BLaER1 treated with 17β-estradiol and CSF1 and Interleukin-3, amounts not matched to agents 10 nM and 100 nM (cell line): ENCODE measurements at regions not wholly inside any gene's neighbourhood (a gene's known extent, or its start where the extent isn't known, plus 50 kb on each side); places are given as distances from the start of the nearest gene placed in this dataset.

ENCODE experiments used
- H3K27ac ChIP-seq, 11 experiments: shearing (Covaris generic); formaldehyde crosslinking; 2 replicates each; pipeline ENCODE4 v1.8.1; 2022
- H3K27me3 ChIP-seq, 11 experiments: shearing (Covaris generic); formaldehyde crosslinking; 2 replicates each; pipeline ENCODE4 v1.8.1; 2022
- H3K36me3 ChIP-seq, 11 experiments: shearing (Covaris generic); formaldehyde crosslinking; 2 replicates each; pipeline ENCODE4 v1.8.1; 2022
- H3K4me1 ChIP-seq, 10 experiments: shearing (Covaris generic); formaldehyde crosslinking; 2 replicates each; pipeline ENCODE4 v1.8.1; 2022
- H3K4me2 ChIP-seq, 11 experiments: shearing (Covaris generic); formaldehyde crosslinking; 2 replicates each; pipeline ENCODE4 v1.8.1; 2022
- H3K4me3 ChIP-seq, 10 experiments: shearing (Covaris generic); formaldehyde crosslinking; 2 replicates each; pipeline ENCODE4 v1.8.1; 2022
- H3K9ac ChIP-seq, 11 experiments: shearing (Covaris generic); formaldehyde crosslinking; 2 replicates each; pipeline ENCODE4 v1.8.1; 2022
- H3K9me3 ChIP-seq, 11 experiments: shearing (Covaris generic); formaldehyde crosslinking; replicated peaks in 1 of 11; 2 replicates each; pipeline ENCODE4 v1.8.1; 2022
- H4K20me1 ChIP-seq, 11 experiments: shearing (Covaris generic); formaldehyde crosslinking; 2 replicates each; pipeline ENCODE4 v1.8.1; 2022
- Cebpa-rat ChIP-seq, 11 experiments: shearing (Covaris generic); IDR thresholded peaks; 2 replicates each; pipeline ENCODE4 v1.8.1; 2022

GRCh38 chr1:5053744-5054143, 399.3 kb downstream of the AJAP1 start:
- no peak overlapping the region for H3K4me3 ChIP-seq
- no peak overlapping the region for H3K9ac ChIP-seq
- H3K27ac ChIP-seq = no peak overlapping the region
- H3K4me1 ChIP-seq = peaks cover 0 to 8% (median 6%) of the 10 kb centered on the region in 10 experiments; a peak in 10 of 20 replicates
- H3K27me3 ChIP-seq = no peaks in the 10 kb centered on the region
- H3K9me3 ChIP-seq = peaks cover 10 to 31% (median 23%) of the 10 kb centered on the region in 11 experiments
- H3K4me2 ChIP-seq = peak overlapping the region in 7 of 11 experiments; percentile 16 to 61 (median 34); a peak in 11 of 22 replicates
- no peak for TF ChIP-seq Cebpa-rat (IDR thresholded peaks at IDR 0.05)
- H4K20me1 ChIP-seq = no peaks in the 10 kb centered on the region
- no peaks in the 10 kb centered on the region for H3K36me3 ChIP-seq

- H3K27me3 ChIP-seq = no peaks in the 10 kb centered on the region
- H3K4me2 ChIP-seq = no peak overlapping the region
- no peaks in the 10 kb centered on the region for H4K20me1 ChIP-seq
- TF ChIP-seq Cebpa-rat (IDR thresholded peaks at IDR 0.05) = no peak
- H3K9me3 ChIP-seq = peaks cover 0 to 14% (median 5%) of the 10 kb centered on the region in 11 experiments; a peak in 5 of 22 replicates
- H3K36me3 ChIP-seq = no peaks in the 10 kb centered on the region
- H3K4me3 ChIP-seq = no peak overlapping the region
- no peak overlapping the region for H3K27ac ChIP-seq
- H3K4me1 ChIP-seq = no peaks in the 10 kb centered on the region
- H3K9ac ChIP-seq = no peak overlapping the region
Measured at GRCh38 chr1:5029136-5029535, 374.7 kb downstream of the AJAP1 start.

GRCh38 chr1:5012249-5012648, 357.8 kb downstream of the AJAP1 start:
- TF ChIP-seq Cebpa-rat (IDR thresholded peaks at IDR 0.05) = no peak
- Histone ChIP-seq H4K20me1 (no peaks in the 10 kb centered on the region; a peak in 1 of 22 replicates), H3K4me3 (no peak overlapping the region), H3K36me3 (no peaks in the 10 kb centered on the region), H3K27me3 (peaks cover 0 to 6% (median 0%) of the 10 kb centered on the region in 11 experiments; a peak in 2 of 22 replicates), H3K4me2 (no peak overlapping the region), H3K9me3 (no peaks in the 10 kb centered on the region), H3K4me1 (peaks cover 28 to 43% (median 39%) of the 10 kb centered on the region in 10 experiments), H3K27ac (no peak overlapping the region), H3K9ac (no peak overlapping the region)

- peaks cover 28 to 43% (median 40%) of the 10 kb centered on the region in 10 experiments for H3K4me1 ChIP-seq
- no peaks in the 10 kb centered on the region for H3K9me3 ChIP-seq
- no peak overlapping the region for H3K9ac ChIP-seq
- H3K36me3 ChIP-seq = no peaks in the 10 kb centered on the region
- peaks cover 0 to 6% (median 0%) of the 10 kb centered on the region in 11 experiments; a peak in 2 of 22 replicates for H3K27me3 ChIP-seq
- no peak overlapping the region for H3K4me3 ChIP-seq
- peak overlapping the region; percentile 37 to 76 (median 66); a peak in 21 of 22 replicates for H3K4me2 ChIP-seq
- TF ChIP-seq Cebpa-rat (IDR thresholded peaks at IDR 0.05) = no peak
- H4K20me1 ChIP-seq = no peaks in the 10 kb centered on the region; a peak in 1 of 22 replicates
- H3K27ac ChIP-seq = peak overlapping the region in 3 of 11 experiments; percentile 25 to 53 (median 36); a peak in 5 of 22 replicates
Measured at GRCh38 chr1:5010656-5011055, 356.2 kb downstream of the AJAP1 start.

GRCh38 chr1:5010236-5010635, 355.8 kb downstream of the AJAP1 start:
- Histone ChIP-seq H3K9ac (no peak overlapping the region), H3K9me3 (no peaks in the 10 kb centered on the region)

GRCh38 chr1:5009376-5010065, 355.1 kb downstream of the AJAP1 start:
- no peak overlapping the region for H3K9ac ChIP-seq
- peak overlapping the region in 4 of 11 experiments; percentile 23 to 53 (median 38); a peak in 6 of 22 replicates for H3K27ac ChIP-seq
- H3K4me1 ChIP-seq = peaks cover 28 to 43% (median 40%) of the 10 kb centered on the region in 10 experiments
- peaks cover 0 to 6% (median 0%) of the 10 kb centered on the region in 11 experiments; a peak in 2 of 22 replicates for H3K27me3 ChIP-seq
- no peaks in the 10 kb centered on the region; a peak in 1 of 22 replicates for H4K20me1 ChIP-seq
- no peak for TF ChIP-seq Cebpa-rat (IDR thresholded peaks at IDR 0.05)
- H3K4me2 ChIP-seq = peak overlapping the region; percentile 37 to 76 (median 66); a peak in 21 of 22 replicates
- peaks cover 0 to 4% (median 0%) of the 10 kb centered on the region in 11 experiments; a peak in 4 of 22 replicates for H3K9me3 ChIP-seq
- no peak overlapping the region for H3K4me3 ChIP-seq
- H3K36me3 ChIP-seq = no peaks in the 10 kb centered on the region

More at GRCh38 chr1:5010236-5010635, 355.8 kb downstream of the AJAP1 start:
- Histone ChIP-seq H3K4me3 (no peak overlapping the region), H3K36me3 (no peaks in the 10 kb centered on the region), H3K4me1 (peaks cover 28 to 43% (median 40%) of the 10 kb centered on the region in 10 experiments), H3K4me2 (peak overlapping the region; percentile 37 to 76 (median 66); a peak in 21 of 22 replicates), H3K27ac (peak overlapping the region in 3 of 11 experiments; percentile 25 to 53 (median 36); a peak in 5 of 22 replicates), H4K20me1 (no peaks in the 10 kb centered on the region; a peak in 1 of 22 replicates), H3K27me3 (peaks cover 0 to 6% (median 0%) of the 10 kb centered on the region in 11 experiments; a peak in 2 of 22 replicates)
- TF ChIP-seq Cebpa-rat (IDR thresholded peaks at IDR 0.05) = no peak

GRCh38 chr1:5005171-5005570, 350.8 kb downstream of the AJAP1 start:
- Histone ChIP-seq H3K4me1 (peaks cover 13 to 31% (median 29%) of the 10 kb centered on the region in 10 experiments; a peak in 19 of 20 replicates), H3K27ac (peak overlapping the region in 1 of 11 experiments; percentile 14; a peak in 1 of 22 replicates), H4K20me1 (no peaks in the 10 kb centered on the region; a peak in 1 of 22 replicates), H3K4me3 (no peak overlapping the region), H3K36me3 (no peaks in the 10 kb centered on the region), H3K9me3 (peaks cover 0 to 17% (median 7%) of the 10 kb centered on the region in 11 experiments; a peak in 6 of 22 replicates), H3K27me3 (peaks cover 0 to 3% (median 0%) of the 10 kb centered on the region in 11 experiments; a peak in 1 of 22 replicates), H3K4me2 (no peak overlapping the region; a peak in 1 of 22 replicates), H3K9ac (no peak overlapping the region)
- TF ChIP-seq Cebpa-rat (IDR thresholded peaks at IDR 0.05) = no peak

GRCh38 chr1:5002676-5003075, 348.3 kb downstream of the AJAP1 start:
- no peak overlapping the region for H3K27ac ChIP-seq
- H3K4me1 ChIP-seq = peaks cover 0 to 12% (median 5%) of the 10 kb centered on the region in 10 experiments; a peak in 13 of 20 replicates
- no peaks in the 10 kb centered on the region for H4K20me1 ChIP-seq
- no peak overlapping the region for H3K9ac ChIP-seq
- no peaks in the 10 kb centered on the region for H3K36me3 ChIP-seq
- no peaks in the 10 kb centered on the region for H3K27me3 ChIP-seq
- H3K9me3 ChIP-seq = peaks cover 0 to 17% (median 7%) of the 10 kb centered on the region in 11 experiments; a peak in 6 of 22 replicates
- H3K4me3 ChIP-seq = no peak overlapping the region
- no peak overlapping the region for H3K4me2 ChIP-seq
- TF ChIP-seq Cebpa-rat (IDR thresholded peaks at IDR 0.05) = no peak

GRCh38 chr1:5001466-5001865, 347.1 kb downstream of the AJAP1 start:
- no peak for TF ChIP-seq Cebpa-rat (IDR thresholded peaks at IDR 0.05)
- no peak overlapping the region for H3K27ac ChIP-seq
- no peaks in the 10 kb centered on the region for H3K27me3 ChIP-seq
- peaks cover 0 to 17% (median 7%) of the 10 kb centered on the region in 11 experiments; a peak in 6 of 22 replicates for H3K9me3 ChIP-seq
- H3K4me2 ChIP-seq = no peak overlapping the region
- H3K4me1 ChIP-seq = 0 out of 20 replicates have a peak, but pooled peaks cover 0 to 4% (median 0%) of the 10 kb centered on the region in 10 experiments
- no peaks in the 10 kb centered on the region for H3K36me3 ChIP-seq
- H4K20me1 ChIP-seq = no peaks in the 10 kb centered on the region
- H3K9ac ChIP-seq = no peak overlapping the region
- H3K4me3 ChIP-seq = no peak overlapping the region
